Fibroblast of lung (primary cell): ENCODE measurements at regions not wholly inside any gene's neighbourhood (a gene's known extent, or its start where the extent isn't known, plus 50 kb on each side); places are given as distances from the start of the nearest gene placed in this dataset.

Source experiments
- DNase-seq, 2 donors: peaks; one replicate each; pipeline versions ENCODE4 v3.0.0 to v3.0.0-alpha.2; 2010; ENCODE audit warnings: low read depth in 2 of 2
- H2AFZ ChIP-seq: 2 replicates; pipeline ENCODE4 v1.5.1; 2012; ENCODE audit warnings: low read length, control low read depth, inconsistent platforms
- H3K27ac ChIP-seq: 2 replicates; pipeline ENCODE4 v1.5.1; 2011; ENCODE audit warnings: low read length, control low read depth; ENCODE audit not compliant: insufficient read depth
- H3K27me3 ChIP-seq: 2 replicates; pipeline ENCODE4 v1.5.1; 2011; ENCODE audit warnings: mild to moderate bottlenecking, low read length; ENCODE audit not compliant: control insufficient read depth, insufficient read depth
- H3K36me3 ChIP-seq: 2 replicates; pipeline ENCODE4 v1.5.1; 2011; ENCODE audit warnings: low read length; ENCODE audit not compliant: control insufficient read depth, insufficient read depth
- H3K4me1 ChIP-seq: 2 replicates; pipeline ENCODE4 v1.5.1; 2011; ENCODE audit warnings: low read length; ENCODE audit not compliant: control insufficient read depth, insufficient read depth; ENCODE audit errors: extremely low read depth
- H3K4me2 ChIP-seq: 2 replicates; pipeline ENCODE4 v1.5.1; 2011; ENCODE audit warnings: low read length, control low read depth; ENCODE audit not compliant: insufficient read depth; ENCODE audit errors: extremely low read depth
- H3K4me3 ChIP-seq, 4 experiments: fragments of 200-600 bp in 1 of 4; sonication (generic) in 1 of 4; replicated peaks in 1 of 4; 2 replicates each; pipeline ENCODE4 v1.5.1; 2011 to 2016; ENCODE audit warnings: low read length in 4 of 4, low read depth in 3 of 4, mild to moderate bottlenecking in 3 of 4, control low read depth in 2 of 4, inconsistent platforms in 1 of 4, mixed read lengths in 1 of 4; ENCODE audit not compliant: insufficient read depth in 1 of 4; ENCODE audit errors: control extremely low read depth in 1 of 4
- H3K79me2 ChIP-seq: 2 replicates; pipeline ENCODE4 v1.5.1; 2012; ENCODE audit warnings: mild to moderate bottlenecking, low read length, inconsistent platforms; ENCODE audit not compliant: control insufficient read depth, insufficient read depth
- H3K9ac ChIP-seq: 2 replicates; pipeline ENCODE4 v1.5.1; 2011; ENCODE audit warnings: mild to moderate bottlenecking, low read length, control low read depth; ENCODE audit not compliant: insufficient read depth
- H3K9me3 ChIP-seq: 2 replicates; pipeline ENCODE4 v1.5.1; 2012; ENCODE audit warnings: low read depth, low read length; ENCODE audit not compliant: control insufficient read depth, insufficient read depth
- H4K20me1 ChIP-seq: 2 replicates; pipeline ENCODE4 v1.5.1; 2011; ENCODE audit warnings: low read length; ENCODE audit not compliant: control insufficient read depth, insufficient read depth; ENCODE audit errors: extremely low read depth
- EZH2 ChIP-seq: IDR thresholded peaks from 2 replicates; pipeline ENCODE4 v1.5.1; 2012; ENCODE audit warnings: low read length, control low read depth, mild to moderate bottlenecking; ENCODE audit errors: missing control alignments
- TF ChIP-seq, protein P1 (sequence below), 2 donors: IDR thresholded peaks in 1 of 2; conservative IDR thresholded peaks in 1 of 2; 1 replicate in 1 of 2; 2 replicates in 1 of 2; pipeline ENCODE4 v1.5.1; 2011 to 2012; ENCODE audit warnings: low read length in 2 of 2, control low read depth in 1 of 2, inconsistent platforms in 1 of 2, low read depth in 1 of 2, mild to moderate bottlenecking in 1 of 2

DNA sequence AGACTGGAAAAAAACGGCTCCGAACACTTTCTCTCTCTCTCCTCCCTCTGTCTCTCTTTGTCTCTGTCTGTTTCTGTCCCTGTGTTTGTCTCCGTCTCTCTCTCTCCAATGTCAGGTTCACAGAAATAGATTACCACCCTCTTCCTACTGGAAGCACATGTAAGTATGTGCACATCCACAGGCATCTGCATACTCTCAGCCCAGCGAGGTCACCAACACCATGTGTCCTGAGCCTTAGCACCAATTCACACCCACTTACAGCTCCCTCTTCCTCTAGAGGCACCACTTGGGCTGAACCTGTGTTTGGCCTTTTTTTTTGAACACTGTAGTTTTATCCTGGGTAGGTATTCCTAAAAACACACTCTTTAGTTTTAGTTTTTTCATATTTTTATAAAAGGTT lies 130.5 kb downstream of the ETS2 start:
- no peak for DNase-seq
- H3K79me2 ChIP-seq = no peaks in the 10 kb centered on the region

DNA sequence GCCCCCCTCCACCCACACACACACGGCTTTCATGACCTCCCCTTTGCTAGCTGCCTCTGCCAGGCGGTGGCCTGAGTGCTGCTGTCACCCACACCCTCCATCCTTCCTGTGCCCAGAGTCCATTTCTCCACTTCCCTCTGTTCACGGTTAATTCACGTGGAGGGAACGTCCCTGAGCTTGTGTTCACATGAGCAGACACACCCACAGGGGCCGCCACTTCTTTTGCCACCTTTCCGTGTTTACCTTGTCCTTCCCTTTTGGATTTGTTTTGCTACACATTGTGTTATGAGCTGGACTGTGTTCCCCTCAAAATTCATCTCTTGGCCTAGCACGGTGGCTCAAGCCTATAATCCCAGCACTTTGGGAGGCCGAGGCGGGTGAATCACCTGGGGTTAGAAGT lies 128.0 kb downstream of the ETS2 start:
- Histone ChIP-seq H3K36me3 (no peaks in the 10 kb centered on the region), H3K27me3 (no peaks in the 10 kb centered on the region), H3K4me3 (no peak overlapping the region), H3K9ac (no peak overlapping the region), H2AFZ (no peak overlapping the region), H3K9me3 (no peaks in the 10 kb centered on the region), H3K79me2 (no peaks in the 10 kb centered on the region), H3K4me2 (no peak overlapping the region), H4K20me1 (no peaks in the 10 kb centered on the region), H3K4me1 (peaks cover 11% of the 10 kb centered on the region), H3K27ac (no peak overlapping the region)
- TF ChIP-seq, protein P1, sequence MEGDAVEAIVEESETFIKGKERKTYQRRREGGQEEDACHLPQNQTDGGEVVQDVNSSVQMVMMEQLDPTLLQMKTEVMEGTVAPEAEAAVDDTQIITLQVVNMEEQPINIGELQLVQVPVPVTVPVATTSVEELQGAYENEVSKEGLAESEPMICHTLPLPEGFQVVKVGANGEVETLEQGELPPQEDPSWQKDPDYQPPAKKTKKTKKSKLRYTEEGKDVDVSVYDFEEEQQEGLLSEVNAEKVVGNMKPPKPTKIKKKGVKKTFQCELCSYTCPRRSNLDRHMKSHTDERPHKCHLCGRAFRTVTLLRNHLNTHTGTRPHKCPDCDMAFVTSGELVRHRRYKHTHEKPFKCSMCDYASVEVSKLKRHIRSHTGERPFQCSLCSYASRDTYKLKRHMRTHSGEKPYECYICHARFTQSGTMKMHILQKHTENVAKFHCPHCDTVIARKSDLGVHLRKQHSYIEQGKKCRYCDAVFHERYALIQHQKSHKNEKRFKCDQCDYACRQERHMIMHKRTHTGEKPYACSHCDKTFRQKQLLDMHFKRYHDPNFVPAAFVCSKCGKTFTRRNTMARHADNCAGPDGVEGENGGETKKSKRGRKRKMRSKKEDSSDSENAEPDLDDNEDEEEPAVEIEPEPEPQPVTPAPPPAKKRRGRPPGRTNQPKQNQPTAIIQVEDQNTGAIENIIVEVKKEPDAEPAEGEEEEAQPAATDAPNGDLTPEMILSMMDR (conservative IDR thresholded peaks at IDR 0.05 in 1 of 2, IDR thresholded peaks at IDR 0.05 in 1 of 2; ENCODE audit: low read depth in 1 of 2, low read length in 2 of 2) = no peak
- TF ChIP-seq EZH2 = no peak
- DNase-seq = no peak

More for the DNA sequence above, 130.5 kb downstream of the ETS2 start:
- Histone ChIP-seq H3K4me3 (no peak overlapping the region), H3K27ac (no peak overlapping the region), H3K9ac (no peak overlapping the region), H3K9me3 (no peaks in the 10 kb centered on the region), H2AFZ (no peak overlapping the region), H3K4me1 (peaks cover 8% of the 10 kb centered on the region), H4K20me1 (no peaks in the 10 kb centered on the region), H3K4me2 (no peak overlapping the region), H3K36me3 (no peaks in the 10 kb centered on the region), H3K27me3 (no peaks in the 10 kb centered on the region)
- no peak for TF ChIP-seq EZH2
- TF ChIP-seq, protein P1 (conservative IDR thresholded peaks at IDR 0.05 in 1 of 2, IDR thresholded peaks at IDR 0.05 in 1 of 2; ENCODE audit: low read depth in 1 of 2, low read length in 2 of 2) = no peak

DNA sequence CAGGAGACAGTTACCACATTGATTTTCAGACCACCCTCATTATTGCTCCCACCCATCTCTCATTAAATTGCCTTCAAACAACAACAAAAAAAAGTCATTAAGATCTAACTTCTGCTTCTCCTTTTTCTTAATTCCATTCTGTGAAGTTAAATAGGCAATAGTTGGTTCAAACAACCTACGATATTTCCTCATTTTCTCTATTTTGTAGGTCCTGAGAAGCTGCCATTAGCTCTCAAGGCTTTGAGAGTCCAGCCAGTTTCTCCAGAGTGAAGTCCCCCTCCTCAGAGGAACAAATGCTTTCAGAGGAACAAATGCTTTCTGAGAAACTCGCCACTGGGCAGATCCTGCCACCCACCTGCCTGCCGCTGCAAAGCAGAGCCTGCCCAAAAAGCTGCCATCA lies 125.6 kb downstream of the ETS2 start:
- Histone ChIP-seq H3K4me2 (no peak overlapping the region), H3K9me3 (no peaks in the 10 kb centered on the region), H4K20me1 (no peaks in the 10 kb centered on the region), H3K4me1 (peaks cover 3% of the 10 kb centered on the region), H3K27me3 (no peaks in the 10 kb centered on the region), H3K79me2 (no peaks in the 10 kb centered on the region), H3K9ac (no peak overlapping the region), H3K4me3 (no peak overlapping the region), H3K36me3 (no peaks in the 10 kb centered on the region), H3K27ac (no peak overlapping the region), H2AFZ (no peak overlapping the region)
- TF ChIP-seq EZH2 = no peak
- TF ChIP-seq, protein P1 (conservative IDR thresholded peaks at IDR 0.05 in 1 of 2, IDR thresholded peaks at IDR 0.05 in 1 of 2; ENCODE audit: low read depth in 1 of 2, low read length in 2 of 2) = no peak
- DNase-seq = no peak
